Right lobe of liver (tissue), 4 donors: ENCODE measurements at regions not wholly inside any gene's neighbourhood (a gene's known extent, or its start where the extent isn't known, plus 50 kb on each side); places are given as distances from the start of the nearest gene placed in this dataset.
"Not testable (repeated sequence)": the region's sequence is repeated elsewhere in the genome, so short reads cannot be mapped to it uniquely, and the experiment has no call there.

Source experiments
- POLR2A ChIP-seq: fragments of 450-650 bp; IDR thresholded peaks from one replicate; pipeline ENCODE4 v1.6.1; 2017; ENCODE audit warnings: antibody characterized with exemption, mild to moderate bottlenecking
- TF ChIP-seq, protein P1 (sequence below), 4 donors: fragments of 200-600 bp in 3 of 4; fragments of 450-650 bp in 1 of 4; IDR thresholded peaks; one replicate each; pipeline versions ENCODE4 v1.5.1 to v1.8.0; 2016 to 2022; ENCODE audit warnings: antibody characterized with exemption in 4 of 4, mild to moderate bottlenecking in 2 of 4
- donor health status: DM: no; HTN: no; CAD: no.
- donor health status: DM: no; HTN: no; CAD: no.
- donor health status: DM: no; HTN: yes; CAD: no.

- TF ChIP-seq, protein P1, sequence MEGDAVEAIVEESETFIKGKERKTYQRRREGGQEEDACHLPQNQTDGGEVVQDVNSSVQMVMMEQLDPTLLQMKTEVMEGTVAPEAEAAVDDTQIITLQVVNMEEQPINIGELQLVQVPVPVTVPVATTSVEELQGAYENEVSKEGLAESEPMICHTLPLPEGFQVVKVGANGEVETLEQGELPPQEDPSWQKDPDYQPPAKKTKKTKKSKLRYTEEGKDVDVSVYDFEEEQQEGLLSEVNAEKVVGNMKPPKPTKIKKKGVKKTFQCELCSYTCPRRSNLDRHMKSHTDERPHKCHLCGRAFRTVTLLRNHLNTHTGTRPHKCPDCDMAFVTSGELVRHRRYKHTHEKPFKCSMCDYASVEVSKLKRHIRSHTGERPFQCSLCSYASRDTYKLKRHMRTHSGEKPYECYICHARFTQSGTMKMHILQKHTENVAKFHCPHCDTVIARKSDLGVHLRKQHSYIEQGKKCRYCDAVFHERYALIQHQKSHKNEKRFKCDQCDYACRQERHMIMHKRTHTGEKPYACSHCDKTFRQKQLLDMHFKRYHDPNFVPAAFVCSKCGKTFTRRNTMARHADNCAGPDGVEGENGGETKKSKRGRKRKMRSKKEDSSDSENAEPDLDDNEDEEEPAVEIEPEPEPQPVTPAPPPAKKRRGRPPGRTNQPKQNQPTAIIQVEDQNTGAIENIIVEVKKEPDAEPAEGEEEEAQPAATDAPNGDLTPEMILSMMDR (IDR thresholded peaks at IDR 0.05), result not testable (repeated sequence)
- TF ChIP-seq POLR2A, result not testable (repeated sequence)
These were observed 138.7 kb downstream of the KCNE4 start for GRCh38 chr2:223190561-223191206.
